Fibroblast of lung (primary cell): ENCODE measurements at regions not wholly inside any gene's neighbourhood (a gene's known extent, or its start where the extent isn't known, plus 50 kb on each side); places are given as distances from the start of the nearest gene placed in this dataset.

Experiments
- DNase-seq, 2 donors: peaks; one replicate each; pipeline versions ENCODE4 v3.0.0 to v3.0.0-alpha.2; 2010; ENCODE audit warnings: low read depth in 2 of 2
- H2AFZ ChIP-seq: 2 replicates; pipeline ENCODE4 v1.5.1; 2012; ENCODE audit warnings: low read length, control low read depth, inconsistent platforms
- H3K27ac ChIP-seq: 2 replicates; pipeline ENCODE4 v1.5.1; 2011; ENCODE audit warnings: low read length, control low read depth; ENCODE audit not compliant: insufficient read depth
- H3K27me3 ChIP-seq: 2 replicates; pipeline ENCODE4 v1.5.1; 2011; ENCODE audit warnings: mild to moderate bottlenecking, low read length; ENCODE audit not compliant: control insufficient read depth, insufficient read depth
- H3K36me3 ChIP-seq: 2 replicates; pipeline ENCODE4 v1.5.1; 2011; ENCODE audit warnings: low read length; ENCODE audit not compliant: control insufficient read depth, insufficient read depth
- H3K4me1 ChIP-seq: 2 replicates; pipeline ENCODE4 v1.5.1; 2011; ENCODE audit warnings: low read length; ENCODE audit not compliant: control insufficient read depth, insufficient read depth; ENCODE audit errors: extremely low read depth
- H3K4me2 ChIP-seq: 2 replicates; pipeline ENCODE4 v1.5.1; 2011; ENCODE audit warnings: low read length, control low read depth; ENCODE audit not compliant: insufficient read depth; ENCODE audit errors: extremely low read depth
- H3K4me3 ChIP-seq, 4 experiments: fragments of 200-600 bp in 1 of 4; sonication (generic) in 1 of 4; replicated peaks in 1 of 4; 2 replicates each; pipeline ENCODE4 v1.5.1; 2011 to 2016; ENCODE audit warnings: low read length in 4 of 4, low read depth in 3 of 4, mild to moderate bottlenecking in 3 of 4, control low read depth in 2 of 4, inconsistent platforms in 1 of 4, mixed read lengths in 1 of 4; ENCODE audit not compliant: insufficient read depth in 1 of 4; ENCODE audit errors: control extremely low read depth in 1 of 4
- H3K79me2 ChIP-seq: 2 replicates; pipeline ENCODE4 v1.5.1; 2012; ENCODE audit warnings: mild to moderate bottlenecking, low read length, inconsistent platforms; ENCODE audit not compliant: control insufficient read depth, insufficient read depth
- H3K9ac ChIP-seq: 2 replicates; pipeline ENCODE4 v1.5.1; 2011; ENCODE audit warnings: mild to moderate bottlenecking, low read length, control low read depth; ENCODE audit not compliant: insufficient read depth
- H3K9me3 ChIP-seq: 2 replicates; pipeline ENCODE4 v1.5.1; 2012; ENCODE audit warnings: low read depth, low read length; ENCODE audit not compliant: control insufficient read depth, insufficient read depth
- H4K20me1 ChIP-seq: 2 replicates; pipeline ENCODE4 v1.5.1; 2011; ENCODE audit warnings: low read length; ENCODE audit not compliant: control insufficient read depth, insufficient read depth; ENCODE audit errors: extremely low read depth
- CTCF ChIP-seq, 2 donors: IDR thresholded peaks in 1 of 2; conservative IDR thresholded peaks in 1 of 2; 1 replicate in 1 of 2; 2 replicates in 1 of 2; pipeline ENCODE4 v1.5.1; 2011 to 2012; ENCODE audit warnings: low read length in 2 of 2, control low read depth in 1 of 2, inconsistent platforms in 1 of 2, low read depth in 1 of 2, mild to moderate bottlenecking in 1 of 2
- EZH2 ChIP-seq: IDR thresholded peaks from 2 replicates; pipeline ENCODE4 v1.5.1; 2012; ENCODE audit warnings: low read length, control low read depth, mild to moderate bottlenecking; ENCODE audit errors: missing control alignments

DNA sequence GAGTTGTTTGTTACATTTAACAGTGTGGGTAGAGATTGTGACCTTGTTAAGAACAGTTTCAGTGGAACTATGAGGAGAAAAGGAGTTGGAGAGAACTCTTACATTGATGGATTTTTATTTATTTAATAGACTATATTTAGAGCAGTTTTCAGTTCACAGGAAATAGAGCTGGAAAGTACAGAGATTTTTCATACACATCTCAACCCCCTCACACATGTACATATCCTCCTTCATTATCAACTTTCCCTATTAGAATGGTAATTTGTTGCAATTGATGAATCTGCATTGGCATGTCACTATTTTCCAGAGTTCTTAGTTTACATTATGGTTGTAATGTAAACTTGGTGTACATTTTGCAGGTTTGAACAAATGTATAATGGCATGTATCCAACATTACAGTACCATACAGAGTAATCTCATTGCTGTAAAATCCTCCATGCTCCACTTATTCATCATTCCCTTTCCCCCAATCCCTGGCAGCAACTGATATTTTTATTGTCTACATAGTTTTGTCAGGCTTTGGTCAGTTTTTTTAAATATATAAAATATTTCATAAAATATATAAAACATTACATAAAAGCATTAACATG, 756.6 kb upstream of the DPPA4 start:
- DNase-seq: peak in 1 of 2 donors; percentile 33

GRCh38 chr3:110099711-110100110, 762.4 kb upstream of the DPPA4 start:
- no peak overlapping the region for H3K27ac ChIP-seq
- H3K4me2 ChIP-seq: no peak overlapping the region
- H3K4me3 ChIP-seq: no peak overlapping the region
- H3K4me1 ChIP-seq: no peaks in the 10 kb centered on the region
- TF ChIP-seq CTCF (conservative IDR thresholded peaks at IDR 0.05 in 1 of 2, IDR thresholded peaks at IDR 0.05 in 1 of 2; ENCODE audit: low read depth in 1 of 2, low read length in 2 of 2) (no peak), EZH2 (no peak)
- no peak overlapping the region for H2AFZ ChIP-seq
- no peak overlapping the region for H3K9ac ChIP-seq
- H4K20me1 ChIP-seq: no peaks in the 10 kb centered on the region
- DNase-seq: no peak
- H3K79me2 ChIP-seq: no peaks in the 10 kb centered on the region
- no peaks in the 10 kb centered on the region for H3K9me3 ChIP-seq
- no peaks in the 10 kb centered on the region for H3K27me3 ChIP-seq
- H3K36me3 ChIP-seq: no peaks in the 10 kb centered on the region

More for the DNA sequence above, 756.6 kb upstream of the DPPA4 start:
- no peak overlapping the region for H3K9ac ChIP-seq
- no peak for TF ChIP-seq CTCF (conservative IDR thresholded peaks at IDR 0.05 in 1 of 2, IDR thresholded peaks at IDR 0.05 in 1 of 2; ENCODE audit: low read depth in 1 of 2, low read length in 2 of 2)
- no peak for TF ChIP-seq EZH2
- H3K27ac ChIP-seq: no peak overlapping the region
- no peaks in the 10 kb centered on the region for H3K27me3 ChIP-seq
- H4K20me1 ChIP-seq: no peaks in the 10 kb centered on the region
- H3K4me2 ChIP-seq: no peak overlapping the region
- H2AFZ ChIP-seq: no peak overlapping the region
- no peaks in the 10 kb centered on the region for H3K79me2 ChIP-seq
- H3K4me3 ChIP-seq: no peak overlapping the region
- H3K9me3 ChIP-seq: no peaks in the 10 kb centered on the region
- no peaks in the 10 kb centered on the region for H3K4me1 ChIP-seq
- H3K36me3 ChIP-seq: no peaks in the 10 kb centered on the region

DNA sequence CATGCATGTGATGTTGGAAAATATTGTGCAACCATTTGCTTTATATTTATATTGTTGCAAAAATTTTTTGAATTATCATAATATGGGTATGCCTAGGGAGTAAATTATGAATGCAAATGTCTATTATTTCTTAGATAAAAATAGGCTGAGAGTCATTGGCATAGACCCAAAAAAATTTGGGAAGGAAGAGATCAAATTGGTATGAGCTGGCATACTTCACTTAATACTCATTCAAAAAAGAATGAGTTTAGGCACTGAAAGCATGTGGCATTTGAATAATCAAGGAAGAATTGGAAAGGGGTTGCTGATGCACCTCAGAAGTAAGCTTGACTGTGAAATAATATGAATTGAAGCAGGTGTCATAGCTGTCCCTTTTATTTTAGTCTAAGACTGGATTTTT, 764.0 kb upstream of the DPPA4 start:
- Histone ChIP-seq H2AFZ (no peak overlapping the region), H4K20me1 (no peaks in the 10 kb centered on the region), H3K36me3 (no peaks in the 10 kb centered on the region), H3K9ac (no peak overlapping the region), H3K4me2 (no peak overlapping the region), H3K9me3 (no peaks in the 10 kb centered on the region), H3K27me3 (no peaks in the 10 kb centered on the region), H3K4me1 (no peaks in the 10 kb centered on the region), H3K4me3 (no peak overlapping the region), H3K79me2 (no peaks in the 10 kb centered on the region), H3K27ac (no peak overlapping the region)
- no peak for DNase-seq
- no peak for TF ChIP-seq CTCF (conservative IDR thresholded peaks at IDR 0.05 in 1 of 2, IDR thresholded peaks at IDR 0.05 in 1 of 2; ENCODE audit: low read depth in 1 of 2, low read length in 2 of 2)
